Left lung (tissue), 4 donors: ENCODE measurements at regions not wholly inside any gene's neighbourhood (a gene's known extent, or its start where the extent isn't known, plus 50 kb on each side); places are given as distances from the start of the nearest gene placed in this dataset.

Source experiments
- ATAC-seq: fragments of 200-7000 bp; cut with Tn5 transposase; one replicate; pipeline ENCODE4 v1.9.1; 2020; ENCODE audit warnings: moderate library complexity
- DNase-seq, 4 donors: peaks; one replicate each; pipeline ENCODE4 v3.0.0-alpha.2; 2013 to 2020
- H3K27ac ChIP-seq, 2 donors: fragments of 200-600 bp; sonication (generic) in 1 of 2; one replicate each; pipeline versions ENCODE4 v1.5.0 to v1.8.0; 2020 to 2021
- H3K27me3 ChIP-seq, 2 donors: fragments of 200-600 bp; sonication (generic) in 1 of 2; one replicate each; pipeline versions ENCODE4 v1.5.0 to v1.8.0; 2020 to 2021
- H3K36me3 ChIP-seq, 2 donors: fragments of 200-600 bp; sonication (generic) in 1 of 2; one replicate each; pipeline versions ENCODE4 v1.5.0 to v1.8.0; 2020 to 2021
- H3K4me1 ChIP-seq, 2 donors: fragments of 200-600 bp; one replicate each; pipeline ENCODE4 v1.8.0; 2021
- H3K4me3 ChIP-seq, 2 donors: fragments of 200-600 bp; sonication (generic) in 1 of 2; one replicate each; pipeline versions ENCODE4 v1.5.0 to v1.8.0; 2020 to 2021; ENCODE audit warnings: mild to moderate bottlenecking in 1 of 2
- H3K9me3 ChIP-seq, 2 donors: fragments of 200-600 bp; sonication (generic) in 1 of 2; one replicate each; pipeline versions ENCODE4 v1.5.0 to v1.8.0; 2020 to 2021
- CTCF ChIP-seq, 2 donors: fragments of 200-600 bp; sonication (generic) in 1 of 2; IDR thresholded peaks; one replicate each; pipeline versions ENCODE4 v1.5.0 to v1.8.0; 2021; ENCODE audit warnings: antibody characterized with exemption in 2 of 2
- intact Hi-C, 2 donors: fragments of 100-400 bp; cut with DNase I; formaldehyde crosslinking; loops; one replicate each; pipeline versions ENCODE4 v1.11.2 to v1.14.2; 2022
- donor health status: DM: no; HTN: yes; CAD: no.
- donor health status: DM: no; HTN: no; CAD: no.

- Histone ChIP-seq H3K9me3 (no peaks in the 10 kb centered on the region), H3K4me3 (no peak overlapping the region), H3K4me1 (peaks cover 0 to 17% of the 10 kb centered on the region in 2 donors), H3K36me3 (no peaks in the 10 kb centered on the region), H3K27ac (no peak overlapping the region), H3K27me3 (no peaks in the 10 kb centered on the region)
- DNase-seq (no peak), ATAC-seq (no peak)
- TF ChIP-seq CTCF (IDR thresholded peaks at IDR 0.05) = no peak
- intact Hi-C loops = no loop called here
Observed at GRCh38 chr6:139923964-139924475, 549.6 kb upstream of the CITED2 start.

GRCh38 chr6:139922236-139922635 lies 547.8 kb upstream of the CITED2 start:
- Histone ChIP-seq H3K9me3 (no peaks in the 10 kb centered on the region), H3K4me1 (peaks cover 0 to 17% of the 10 kb centered on the region in 2 donors), H3K27me3 (no peaks in the 10 kb centered on the region), H3K36me3 (no peaks in the 10 kb centered on the region), H3K27ac (no peak overlapping the region), H3K4me3 (no peak overlapping the region)
- no peak for TF ChIP-seq CTCF (IDR thresholded peaks at IDR 0.05)
- DNase-seq (no peak), ATAC-seq (no peak)
- intact Hi-C loops = no loop called here

GRCh38 chr6:139920776-139921100 lies 546.3 kb upstream of the CITED2 start:
- H3K4me3 ChIP-seq = no peak overlapping the region
- no peak overlapping the region for H3K27ac ChIP-seq
- intact Hi-C loops = no loop called here
- H3K4me1 ChIP-seq = peaks cover 0 to 17% of the 10 kb centered on the region in 2 donors
- H3K27me3 ChIP-seq = no peaks in the 10 kb centered on the region
- no peaks in the 10 kb centered on the region for H3K36me3 ChIP-seq
- H3K9me3 ChIP-seq = no peaks in the 10 kb centered on the region
- DNase-seq = no peak
- no peak for ATAC-seq
- no peak for TF ChIP-seq CTCF (IDR thresholded peaks at IDR 0.05)

- H3K36me3 ChIP-seq = no peaks in the 10 kb centered on the region
- peak overlapping the region in 1 of 2 donors; percentile 10 for H3K4me3 ChIP-seq
- H3K9me3 ChIP-seq = no peaks in the 10 kb centered on the region
- TF ChIP-seq CTCF (IDR thresholded peaks at IDR 0.05) = no peak
- no peaks in the 10 kb centered on the region for H3K27me3 ChIP-seq
- ATAC-seq = peak; percentile 53
- peak overlapping the region in 1 of 2 donors; percentile 63 for H3K27ac ChIP-seq
- H3K4me1 ChIP-seq = peaks cover 0 to 17% of the 10 kb centered on the region in 2 donors
- DNase-seq = no peak
- intact Hi-C loops = no loop called here
Observed at GRCh38 chr6:139920027-139920775, 545.8 kb upstream of the CITED2 start.

- Histone ChIP-seq H3K4me3 (peak overlapping the region in 1 of 2 donors; percentile 10), H3K4me1 (peaks cover 0 to 17% of the 10 kb centered on the region in 2 donors), H3K27me3 (no peaks in the 10 kb centered on the region), H3K36me3 (no peaks in the 10 kb centered on the region), H3K27ac (peak overlapping the region in 1 of 2 donors; percentile 63), H3K9me3 (no peaks in the 10 kb centered on the region)
- no peak for DNase-seq
- TF ChIP-seq CTCF (IDR thresholded peaks at IDR 0.05) = no peak
- ATAC-seq = peak; percentile 39
- intact Hi-C loops = no loop called here
Observed at GRCh38 chr6:139919107-139920026, 544.9 kb upstream of the CITED2 start.
